ENCODE measurements at regions not wholly inside any gene's neighbourhood (a gene's known extent, or its start where the extent isn't known, plus 50 kb on each side); places are given as distances from the start of the nearest gene placed in this dataset.

GRCh38 chr2:147110962-147111361 lies 733.9 kb upstream of the ACVR2A start:
- DNase-seq (ENCODE audit: low spot score) (no peak), ATAC-seq (no peak)
- Mint-ChIP-seq H3K4me3 (no peak overlapping the region), H3K4me1 (peaks cover 6% of the 10 kb centered on the region; the same call in 2 of the 3 replicates), H3K27ac (no peak overlapping the region), H3K9me3 (peaks cover 3% of the 10 kb centered on the region; the same call in 1 of the 3 replicates), H3K36me3 (ENCODE audit: low read depth) (no peaks in the 10 kb centered on the region), H3K27me3 (ENCODE audit: insufficient read depth, low read depth, poor library complexity) (no peaks in the 10 kb centered on the region)
- Histone ChIP-seq H3K36me3 (ENCODE audit: insufficient read depth) (no peaks in the 10 kb centered on the region), H3K4me2 (no peak overlapping the region), H3K4me1 (ENCODE audit: insufficient read depth) (no peaks in the 10 kb centered on the region), H3K4me3 (no peak overlapping the region), H4K20me1 (replicated peaks; ENCODE audit: insufficient read depth) (no peaks in the 10 kb centered on the region), H3K79me2 (replicated peaks; ENCODE audit: insufficient read depth) (no peaks in the 10 kb centered on the region), H3K27me3 (ENCODE audit: insufficient read depth) (no peaks in the 10 kb centered on the region), H3K9me2 (ENCODE audit: insufficient read depth) (no peaks in the 10 kb centered on the region), H3F3A (replicated peaks; ENCODE audit: low read depth) (no peaks in the 10 kb centered on the region), H3K27ac (ENCODE audit: low read depth) (no peak overlapping the region), H2AFZ (no peak overlapping the region)
- no peak for TF ChIP-seq ZNF331 (CRISPR knock-in tag; IDR thresholded peaks at IDR 0.05; ENCODE audit: low read depth)
- no peak for TF ChIP-seq CREB1 (CRISPR knock-in tag; IDR thresholded peaks at IDR 0.05; ENCODE audit: low read depth)
- TF ChIP-seq, protein P1, sequence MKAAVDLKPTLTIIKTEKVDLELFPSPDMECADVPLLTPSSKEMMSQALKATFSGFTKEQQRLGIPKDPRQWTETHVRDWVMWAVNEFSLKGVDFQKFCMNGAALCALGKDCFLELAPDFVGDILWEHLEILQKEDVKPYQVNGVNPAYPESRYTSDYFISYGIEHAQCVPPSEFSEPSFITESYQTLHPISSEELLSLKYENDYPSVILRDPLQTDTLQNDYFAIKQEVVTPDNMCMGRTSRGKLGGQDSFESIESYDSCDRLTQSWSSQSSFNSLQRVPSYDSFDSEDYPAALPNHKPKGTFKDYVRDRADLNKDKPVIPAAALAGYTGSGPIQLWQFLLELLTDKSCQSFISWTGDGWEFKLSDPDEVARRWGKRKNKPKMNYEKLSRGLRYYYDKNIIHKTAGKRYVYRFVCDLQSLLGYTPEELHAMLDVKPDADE (IDR thresholded peaks at IDR 0.05) = no peak
- no peak for TF ChIP-seq CTCF (conservative IDR thresholded peaks at IDR 0.05; ENCODE audit: low read depth in 2 of 2)
- no peak for TF ChIP-seq NANOG (IDR thresholded peaks at IDR 0.05; ENCODE audit: borderline replicate concordance)
- no peak for TF ChIP-seq STAT1 (IDR thresholded peaks at IDR 0.05; ENCODE audit: unreplicated experiment)
- TF ChIP-seq, protein P2, sequence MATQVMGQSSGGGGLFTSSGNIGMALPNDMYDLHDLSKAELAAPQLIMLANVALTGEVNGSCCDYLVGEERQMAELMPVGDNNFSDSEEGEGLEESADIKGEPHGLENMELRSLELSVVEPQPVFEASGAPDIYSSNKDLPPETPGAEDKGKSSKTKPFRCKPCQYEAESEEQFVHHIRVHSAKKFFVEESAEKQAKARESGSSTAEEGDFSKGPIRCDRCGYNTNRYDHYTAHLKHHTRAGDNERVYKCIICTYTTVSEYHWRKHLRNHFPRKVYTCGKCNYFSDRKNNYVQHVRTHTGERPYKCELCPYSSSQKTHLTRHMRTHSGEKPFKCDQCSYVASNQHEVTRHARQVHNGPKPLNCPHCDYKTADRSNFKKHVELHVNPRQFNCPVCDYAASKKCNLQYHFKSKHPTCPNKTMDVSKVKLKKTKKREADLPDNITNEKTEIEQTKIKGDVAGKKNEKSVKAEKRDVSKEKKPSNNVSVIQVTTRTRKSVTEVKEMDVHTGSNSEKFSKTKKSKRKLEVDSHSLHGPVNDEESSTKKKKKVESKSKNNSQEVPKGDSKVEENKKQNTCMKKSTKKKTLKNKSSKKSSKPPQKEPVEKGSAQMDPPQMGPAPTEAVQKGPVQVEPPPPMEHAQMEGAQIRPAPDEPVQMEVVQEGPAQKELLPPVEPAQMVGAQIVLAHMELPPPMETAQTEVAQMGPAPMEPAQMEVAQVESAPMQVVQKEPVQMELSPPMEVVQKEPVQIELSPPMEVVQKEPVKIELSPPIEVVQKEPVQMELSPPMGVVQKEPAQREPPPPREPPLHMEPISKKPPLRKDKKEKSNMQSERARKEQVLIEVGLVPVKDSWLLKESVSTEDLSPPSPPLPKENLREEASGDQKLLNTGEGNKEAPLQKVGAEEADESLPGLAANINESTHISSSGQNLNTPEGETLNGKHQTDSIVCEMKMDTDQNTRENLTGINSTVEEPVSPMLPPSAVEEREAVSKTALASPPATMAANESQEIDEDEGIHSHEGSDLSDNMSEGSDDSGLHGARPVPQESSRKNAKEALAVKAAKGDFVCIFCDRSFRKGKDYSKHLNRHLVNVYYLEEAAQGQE (IDR thresholded peaks at IDR 0.05; ENCODE audit: unreplicated experiment) = no peak
- TF ChIP-seq ZNF114 (CRISPR knock-in tag; IDR thresholded peaks at IDR 0.05) = no peak
- no peak for TF ChIP-seq JUNB (IDR thresholded peaks at IDR 0.05; ENCODE audit: unreplicated experiment)
- no peak for TF ChIP-seq ZNF462 (CRISPR knock-in tag; IDR thresholded peaks at IDR 0.05)
- TF ChIP-seq EZH2 (IDR thresholded peaks at IDR 0.05; ENCODE audit: low read depth, unreplicated experiment) = no peak
- no peak for TF ChIP-seq POLR2AphosphoS5 (IDR thresholded peaks at IDR 0.05; ENCODE audit: low read depth)
- TF ChIP-seq EZH2phosphoT487 (IDR thresholded peaks at IDR 0.05; ENCODE audit: unreplicated experiment) = no peak

Data from GM23338 (cell line).